ENCODE measurements at regions not wholly inside any gene's neighbourhood (a gene's known extent, or its start where the extent isn't known, plus 50 kb on each side); places are given as distances from the start of the nearest gene placed in this dataset.
"Not testable (repeated sequence)": the region's sequence is repeated elsewhere in the genome, so short reads cannot be mapped to it uniquely, and the experiment has no call there.

DNA sequence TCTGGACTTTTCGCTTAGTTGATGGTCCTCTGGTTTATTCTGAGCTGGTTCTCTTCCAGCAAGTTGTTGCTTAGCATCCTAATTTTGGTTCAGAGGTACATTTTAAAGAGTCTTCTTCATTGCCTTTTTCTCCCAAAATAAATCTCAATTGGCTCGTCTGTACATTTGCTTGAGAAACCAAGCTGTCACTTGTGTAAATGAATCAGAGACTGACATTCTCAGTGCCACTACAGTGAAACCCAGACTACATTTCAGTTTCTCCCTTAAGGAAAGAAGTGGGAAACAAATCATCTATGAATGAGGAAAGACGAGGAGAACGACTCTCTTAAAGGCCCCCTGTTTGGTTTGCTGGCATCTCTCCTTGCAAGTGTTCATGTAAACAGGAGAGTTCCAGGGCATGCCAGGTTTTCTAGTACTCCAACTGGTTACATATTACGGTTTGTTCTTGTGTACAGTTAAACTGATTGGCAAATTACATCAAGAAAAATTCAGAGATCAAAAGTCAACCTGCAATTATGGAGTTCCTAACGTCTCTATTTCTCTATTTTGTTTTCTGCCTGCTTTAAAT, 654.6 kb downstream of the SH2D4B start:
- TF ChIP-seq, protein P1, sequence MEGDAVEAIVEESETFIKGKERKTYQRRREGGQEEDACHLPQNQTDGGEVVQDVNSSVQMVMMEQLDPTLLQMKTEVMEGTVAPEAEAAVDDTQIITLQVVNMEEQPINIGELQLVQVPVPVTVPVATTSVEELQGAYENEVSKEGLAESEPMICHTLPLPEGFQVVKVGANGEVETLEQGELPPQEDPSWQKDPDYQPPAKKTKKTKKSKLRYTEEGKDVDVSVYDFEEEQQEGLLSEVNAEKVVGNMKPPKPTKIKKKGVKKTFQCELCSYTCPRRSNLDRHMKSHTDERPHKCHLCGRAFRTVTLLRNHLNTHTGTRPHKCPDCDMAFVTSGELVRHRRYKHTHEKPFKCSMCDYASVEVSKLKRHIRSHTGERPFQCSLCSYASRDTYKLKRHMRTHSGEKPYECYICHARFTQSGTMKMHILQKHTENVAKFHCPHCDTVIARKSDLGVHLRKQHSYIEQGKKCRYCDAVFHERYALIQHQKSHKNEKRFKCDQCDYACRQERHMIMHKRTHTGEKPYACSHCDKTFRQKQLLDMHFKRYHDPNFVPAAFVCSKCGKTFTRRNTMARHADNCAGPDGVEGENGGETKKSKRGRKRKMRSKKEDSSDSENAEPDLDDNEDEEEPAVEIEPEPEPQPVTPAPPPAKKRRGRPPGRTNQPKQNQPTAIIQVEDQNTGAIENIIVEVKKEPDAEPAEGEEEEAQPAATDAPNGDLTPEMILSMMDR (IDR thresholded peaks at IDR 0.05; ENCODE audit: insufficient read depth, low read length): no peak
- no peak for DNase-seq (ENCODE audit: low read depth)

DNA sequence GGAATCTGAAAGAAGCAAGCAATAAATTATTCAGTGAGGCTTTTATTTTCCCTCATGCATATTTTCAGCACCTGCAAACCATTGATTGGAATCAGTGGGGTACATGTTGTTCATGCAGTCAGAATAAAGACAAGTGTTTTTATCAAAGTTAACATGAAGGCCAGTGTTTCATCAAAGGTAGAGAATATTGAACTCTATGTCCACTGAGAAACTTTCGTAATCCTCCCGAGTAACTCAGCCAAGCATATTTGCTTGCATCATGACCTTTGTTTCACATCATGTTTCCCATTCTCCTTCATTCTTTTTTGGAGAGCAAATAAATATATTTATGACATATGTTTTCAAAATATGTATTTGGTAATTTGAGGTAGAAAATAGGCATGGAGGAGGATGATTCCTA, 663.1 kb downstream of the SH2D4B start:
- no peak overlapping the region for H3K4me3 ChIP-seq (ENCODE audit: low read depth, low read length)
- TF ChIP-seq, protein P1 (IDR thresholded peaks at IDR 0.05; ENCODE audit: insufficient read depth, low read length): no peak
- no peak for DNase-seq (ENCODE audit: low read depth)

More for the DNA sequence above, 654.6 kb downstream of the SH2D4B start:
- no peak overlapping the region for H3K4me3 ChIP-seq (ENCODE audit: low read depth, low read length)

DNA sequence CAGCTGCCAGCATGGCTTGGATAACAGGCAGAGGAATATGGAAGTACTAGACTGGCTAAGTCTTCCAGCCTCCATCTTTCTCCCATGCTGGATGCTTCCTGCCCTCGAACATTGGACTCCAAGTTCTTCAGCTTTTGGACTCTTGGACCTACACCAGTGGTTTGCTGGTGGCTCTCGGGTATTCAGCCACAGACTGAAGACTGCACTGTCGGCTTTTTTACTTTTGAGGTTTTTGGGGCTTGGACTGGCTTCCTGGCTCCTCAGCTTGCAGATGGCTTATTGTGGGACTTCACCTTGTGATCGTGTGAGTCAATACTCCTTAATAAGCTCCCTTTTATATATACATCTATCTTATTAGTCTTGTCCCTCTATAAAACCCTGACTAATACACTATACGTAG, 667.6 kb upstream of the NRG3 start:
- not testable (repeated sequence) for H3K4me3 ChIP-seq (ENCODE audit: low read depth, low read length); DNase-seq (ENCODE audit: low read depth)

DNA sequence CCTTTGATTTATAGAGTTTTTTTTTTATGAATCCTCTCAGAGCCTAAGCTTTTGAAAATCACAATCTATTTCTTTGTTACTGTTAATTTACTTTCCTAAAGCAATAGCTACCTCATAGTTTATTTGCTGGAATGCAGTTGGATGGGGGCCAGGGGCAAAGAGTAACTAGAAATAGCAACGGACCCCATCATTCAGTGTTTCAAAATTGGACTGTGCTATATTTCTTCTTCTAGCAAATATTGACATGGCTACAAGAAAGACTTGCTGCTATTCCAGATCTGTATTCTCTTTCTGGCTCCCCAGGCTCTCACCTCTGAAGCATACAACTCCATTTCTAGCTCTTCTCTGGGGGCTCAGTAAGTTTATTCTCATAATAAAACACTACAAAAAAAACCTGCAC, 661.6 kb upstream of the NRG3 start:
- H3K4me3 ChIP-seq (ENCODE audit: low read depth, low read length): no peak overlapping the region
- TF ChIP-seq, protein P1 (IDR thresholded peaks at IDR 0.05; ENCODE audit: insufficient read depth, low read length): no peak
- no peak for DNase-seq (ENCODE audit: low read depth)

DNA sequence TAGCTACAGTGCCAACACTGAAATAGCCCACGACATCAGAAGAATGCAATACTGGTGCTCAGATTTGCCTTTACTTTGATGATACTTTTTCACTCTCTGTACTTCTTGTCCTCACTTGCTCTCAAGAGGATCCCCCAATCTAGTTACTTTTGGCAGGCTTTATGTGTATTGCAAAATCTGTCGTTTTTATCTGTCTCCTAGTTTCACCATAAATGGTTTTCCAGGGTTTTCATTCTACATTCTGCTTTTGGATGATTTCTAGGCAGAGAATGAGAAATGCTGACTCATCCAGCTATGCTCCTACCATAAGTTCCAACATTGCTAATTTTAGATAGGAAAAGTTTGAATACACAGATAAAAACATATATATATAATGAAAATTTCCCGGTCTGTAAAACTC, 659.5 kb upstream of the NRG3 start:
- no peak for DNase-seq (ENCODE audit: low read depth)
- H3K4me3 ChIP-seq (ENCODE audit: low read depth, low read length): no peak overlapping the region
- TF ChIP-seq, protein P1 (IDR thresholded peaks at IDR 0.05; ENCODE audit: insufficient read depth, low read length): no peak

DNA sequence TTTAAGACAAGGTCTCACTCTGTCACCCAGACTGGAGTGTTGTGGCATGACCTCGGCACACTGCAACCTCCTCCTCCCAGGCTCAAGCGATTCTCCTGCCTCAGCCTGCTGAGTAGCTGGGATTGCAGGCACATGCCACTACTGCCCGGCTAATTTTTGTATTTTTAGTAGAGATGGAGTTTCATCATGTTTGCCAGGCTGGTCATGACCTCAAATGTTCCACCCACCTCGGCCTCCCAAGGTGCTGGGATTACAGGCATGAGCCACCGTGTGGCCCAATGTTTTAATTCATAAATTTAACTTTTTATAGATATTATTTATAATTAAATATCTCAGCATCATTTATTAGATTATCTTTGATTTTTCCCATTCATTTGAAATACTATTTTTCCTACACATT, 658.0 kb upstream of the NRG3 start:
- DNase-seq (ENCODE audit: low read depth): no peak
- no peak overlapping the region for H3K4me3 ChIP-seq (ENCODE audit: low read depth, low read length)
- TF ChIP-seq, protein P1 (IDR thresholded peaks at IDR 0.05; ENCODE audit: insufficient read depth, low read length): no peak

DNA sequence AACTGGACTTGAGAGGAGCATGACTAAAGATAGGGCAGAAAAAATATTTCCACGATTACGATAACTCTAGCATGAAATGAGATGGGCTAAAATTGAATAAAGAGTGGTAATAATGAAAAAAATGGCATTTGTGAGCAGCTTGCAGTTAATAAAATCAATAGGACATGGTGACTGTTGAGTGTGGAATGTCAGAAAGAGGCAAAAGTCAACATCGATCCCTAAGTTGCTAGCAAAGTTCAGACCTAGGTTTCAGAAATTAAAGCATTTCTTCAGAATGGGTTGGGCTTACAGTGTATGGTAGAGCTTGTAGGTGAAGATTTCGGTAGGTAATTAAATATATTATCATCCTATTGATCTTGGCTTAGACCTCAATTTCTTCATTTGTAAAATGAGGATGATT, 656.7 kb upstream of the NRG3 start:
- H3K4me3 ChIP-seq (ENCODE audit: low read depth, low read length): no peak overlapping the region
- no peak for DNase-seq (ENCODE audit: low read depth)
- TF ChIP-seq, protein P1 (IDR thresholded peaks at IDR 0.05; ENCODE audit: insufficient read depth, low read length): no peak
